ENCODE measurements at regions not wholly inside any gene's neighbourhood (a gene's known extent, or its start where the extent isn't known, plus 50 kb on each side); places are given as distances from the start of the nearest gene placed in this dataset.

DNA sequence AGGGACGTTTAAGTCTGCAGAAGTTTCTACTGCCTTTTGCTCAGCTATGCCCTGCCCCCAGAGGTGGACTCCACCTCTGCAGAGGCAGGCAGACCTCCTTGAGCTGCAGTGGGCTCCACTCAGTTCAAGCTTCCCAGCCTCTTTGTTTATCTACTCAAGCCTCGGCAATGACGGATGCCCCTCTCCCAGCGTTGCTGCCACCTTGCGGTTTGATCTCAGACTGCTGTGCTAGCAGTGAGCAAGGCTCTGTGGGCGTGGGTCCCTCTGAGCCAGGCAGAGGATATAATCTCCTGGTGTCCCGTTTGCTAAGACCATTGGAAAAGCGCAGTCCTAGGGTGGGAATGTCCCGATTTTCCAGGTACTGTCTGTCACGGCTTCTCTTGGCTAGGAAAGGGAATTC is 2188.5 kb upstream of the WWC1 start:
- H3K27ac Mint-ChIP-seq (ENCODE audit: unreplicated experiment), result no peak overlapping the region
- no peaks in the 10 kb centered on the region for H3K27me3 Mint-ChIP-seq (ENCODE audit: low read depth)
- TF ChIP-seq, protein P1, sequence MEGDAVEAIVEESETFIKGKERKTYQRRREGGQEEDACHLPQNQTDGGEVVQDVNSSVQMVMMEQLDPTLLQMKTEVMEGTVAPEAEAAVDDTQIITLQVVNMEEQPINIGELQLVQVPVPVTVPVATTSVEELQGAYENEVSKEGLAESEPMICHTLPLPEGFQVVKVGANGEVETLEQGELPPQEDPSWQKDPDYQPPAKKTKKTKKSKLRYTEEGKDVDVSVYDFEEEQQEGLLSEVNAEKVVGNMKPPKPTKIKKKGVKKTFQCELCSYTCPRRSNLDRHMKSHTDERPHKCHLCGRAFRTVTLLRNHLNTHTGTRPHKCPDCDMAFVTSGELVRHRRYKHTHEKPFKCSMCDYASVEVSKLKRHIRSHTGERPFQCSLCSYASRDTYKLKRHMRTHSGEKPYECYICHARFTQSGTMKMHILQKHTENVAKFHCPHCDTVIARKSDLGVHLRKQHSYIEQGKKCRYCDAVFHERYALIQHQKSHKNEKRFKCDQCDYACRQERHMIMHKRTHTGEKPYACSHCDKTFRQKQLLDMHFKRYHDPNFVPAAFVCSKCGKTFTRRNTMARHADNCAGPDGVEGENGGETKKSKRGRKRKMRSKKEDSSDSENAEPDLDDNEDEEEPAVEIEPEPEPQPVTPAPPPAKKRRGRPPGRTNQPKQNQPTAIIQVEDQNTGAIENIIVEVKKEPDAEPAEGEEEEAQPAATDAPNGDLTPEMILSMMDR (IDR thresholded peaks at IDR 0.05), result no peak

DNA sequence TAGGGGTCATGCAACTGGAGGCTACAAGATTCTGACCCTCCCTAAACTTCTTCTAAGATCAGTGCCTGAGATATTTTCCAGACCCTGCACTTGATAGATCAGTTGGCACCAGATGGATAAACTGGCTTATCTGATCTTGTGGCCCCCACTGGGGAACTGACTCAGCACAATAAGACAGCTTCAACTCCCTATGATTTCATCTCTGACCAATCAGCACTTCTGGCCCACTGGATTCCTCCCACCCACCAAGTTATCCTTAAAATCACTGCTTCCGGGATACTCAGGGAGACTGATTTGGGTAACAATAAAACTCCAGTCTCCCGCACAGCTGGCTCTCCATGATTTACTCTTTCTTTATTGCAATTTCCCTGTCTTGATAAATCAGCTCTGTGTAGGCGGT is 2180.4 kb upstream of the WWC1 start:
- DNase-seq (ENCODE audit: low spot score), result no peak
- H3K4me3 Mint-ChIP-seq (ENCODE audit: unreplicated experiment), result no peak overlapping the region
- H3K36me3 Mint-ChIP-seq (ENCODE audit: low read depth), result no peaks in the 10 kb centered on the region
- TF ChIP-seq, protein P1 (IDR thresholded peaks at IDR 0.05), result no peak
- peaks cover 5% of the 10 kb centered on the region for H3K9me3 Mint-ChIP-seq (ENCODE audit: low read depth)
- H3K27ac Mint-ChIP-seq (ENCODE audit: unreplicated experiment), result no peak overlapping the region
- H3K4me1 Mint-ChIP-seq (ENCODE audit: low read depth), result no peaks in the 10 kb centered on the region
- no peaks in the 10 kb centered on the region for H3K27me3 Mint-ChIP-seq (ENCODE audit: low read depth)

More for the DNA sequence above, 2188.5 kb upstream of the WWC1 start:
- no peaks in the 10 kb centered on the region for H3K36me3 Mint-ChIP-seq (ENCODE audit: low read depth)
- peaks cover 17% of the 10 kb centered on the region for H3K9me3 Mint-ChIP-seq (ENCODE audit: low read depth)
- H3K4me1 Mint-ChIP-seq (ENCODE audit: low read depth), result no peaks in the 10 kb centered on the region
- no peak overlapping the region for H3K4me3 Mint-ChIP-seq (ENCODE audit: unreplicated experiment)
- no peak for DNase-seq (ENCODE audit: low spot score)

DNA sequence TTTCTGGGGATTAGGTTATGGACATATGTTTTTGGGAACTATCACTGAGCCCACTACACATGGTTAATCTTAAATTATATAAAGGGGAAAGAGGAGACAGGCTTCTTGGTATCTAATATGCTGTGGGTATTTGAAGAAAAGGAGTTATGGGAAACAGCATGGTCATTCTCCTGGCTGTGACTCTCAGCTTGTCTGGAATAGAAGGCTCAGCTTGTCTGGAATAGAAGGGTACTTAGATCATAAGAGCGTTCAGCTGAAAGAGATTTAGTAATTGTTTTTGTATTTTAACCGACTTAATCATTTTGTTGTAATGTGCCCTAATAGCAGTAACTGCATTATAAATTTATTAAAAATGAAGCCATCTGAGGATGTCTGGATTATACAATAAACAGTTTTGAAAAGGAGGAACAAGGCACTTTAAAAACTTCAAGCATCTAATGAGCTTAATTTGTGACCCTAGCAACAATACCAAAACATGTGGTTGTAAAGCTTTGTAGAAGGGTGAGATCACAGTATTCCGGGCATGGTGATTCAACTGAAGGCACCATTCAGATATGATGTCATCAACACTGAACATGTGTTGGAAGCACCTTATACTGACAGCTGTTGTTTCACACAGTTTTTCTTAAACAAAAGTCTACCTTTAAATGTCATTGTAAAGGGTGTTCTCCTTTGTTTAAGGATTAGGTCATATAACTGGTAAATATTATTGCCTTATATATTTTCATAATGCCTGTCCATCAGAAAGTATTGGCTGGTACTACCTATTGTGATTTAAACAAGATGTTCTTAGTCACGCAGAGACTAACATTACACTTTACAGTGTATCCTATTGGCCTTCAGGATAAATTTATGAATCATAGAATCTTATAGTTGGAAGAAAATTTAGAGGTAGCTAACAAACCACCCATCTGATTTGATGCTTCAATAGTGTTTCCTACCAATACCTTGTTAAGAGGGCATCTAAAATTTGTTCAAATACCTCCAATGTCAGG is 2174.1 kb upstream of the WWC1 start:
- peaks cover 3% of the 10 kb centered on the region for H3K9me3 Mint-ChIP-seq (ENCODE audit: low read depth)
- TF ChIP-seq, protein P1 (IDR thresholded peaks at IDR 0.05), result no peak
- no peak overlapping the region for H3K27ac Mint-ChIP-seq (ENCODE audit: unreplicated experiment)
- no peaks in the 10 kb centered on the region for H3K27me3 Mint-ChIP-seq (ENCODE audit: low read depth)
- H3K36me3 Mint-ChIP-seq (ENCODE audit: low read depth), result no peaks in the 10 kb centered on the region
- no peaks in the 10 kb centered on the region for H3K4me1 Mint-ChIP-seq (ENCODE audit: low read depth)
- DNase-seq (ENCODE audit: low spot score), result no peak
- H3K4me3 Mint-ChIP-seq (ENCODE audit: unreplicated experiment), result no peak overlapping the region

DNA sequence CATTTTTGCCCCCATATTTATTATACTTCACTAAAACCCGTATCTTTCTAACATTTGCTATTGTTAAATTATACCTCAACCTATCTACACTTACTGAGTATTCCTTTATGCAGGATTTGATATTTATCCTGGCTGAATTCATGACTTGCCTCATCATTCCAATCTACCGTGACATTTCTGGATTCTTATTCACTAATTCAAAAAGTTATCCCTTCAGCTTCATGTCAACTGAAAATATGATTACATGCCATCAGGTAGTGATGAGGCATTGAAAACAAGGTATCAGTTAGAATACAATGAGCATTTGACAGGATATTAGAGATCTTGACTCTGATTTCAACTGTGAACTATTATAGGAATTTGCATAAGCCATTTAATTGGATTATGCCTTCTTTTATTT is 2171.9 kb upstream of the WWC1 start:
- no peak overlapping the region for H3K4me3 Mint-ChIP-seq (ENCODE audit: unreplicated experiment)
- no peak for DNase-seq (ENCODE audit: low spot score)
- H3K36me3 Mint-ChIP-seq (ENCODE audit: low read depth), result no peaks in the 10 kb centered on the region
- H3K9me3 Mint-ChIP-seq (ENCODE audit: low read depth), result peaks cover 3% of the 10 kb centered on the region
- H3K27ac Mint-ChIP-seq (ENCODE audit: unreplicated experiment), result no peak overlapping the region
- H3K4me1 Mint-ChIP-seq (ENCODE audit: low read depth), result no peaks in the 10 kb centered on the region
- TF ChIP-seq, protein P1 (IDR thresholded peaks at IDR 0.05), result no peak
- H3K27me3 Mint-ChIP-seq (ENCODE audit: low read depth), result no peaks in the 10 kb centered on the region

DNA sequence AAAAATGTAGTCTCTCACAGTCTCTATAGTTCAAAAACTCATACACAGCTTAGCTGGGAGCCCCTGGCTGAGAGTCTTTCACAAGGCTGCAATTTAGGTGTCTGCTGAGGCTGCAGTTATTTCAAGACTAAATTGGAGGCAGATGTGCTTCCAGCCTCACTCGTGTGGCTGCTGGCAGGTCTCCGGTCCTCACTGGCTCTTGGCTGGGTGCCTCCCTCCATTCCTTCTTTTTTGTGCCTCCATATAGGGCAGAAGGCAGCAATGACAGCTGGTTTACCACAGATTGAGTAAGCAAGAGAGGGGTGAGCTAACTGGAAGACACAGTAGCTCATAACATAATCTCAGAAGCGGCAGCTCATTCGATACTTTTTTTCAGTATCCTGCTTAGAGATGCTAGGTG is 2167.7 kb upstream of the WWC1 start:
- no peaks in the 10 kb centered on the region for H3K36me3 Mint-ChIP-seq (ENCODE audit: low read depth)
- H3K4me1 Mint-ChIP-seq (ENCODE audit: low read depth), result no peaks in the 10 kb centered on the region
- no peak for DNase-seq (ENCODE audit: low spot score)
- H3K27me3 Mint-ChIP-seq (ENCODE audit: low read depth), result no peaks in the 10 kb centered on the region
- H3K9me3 Mint-ChIP-seq (ENCODE audit: low read depth), result peaks cover 7% of the 10 kb centered on the region
- TF ChIP-seq, protein P1 (IDR thresholded peaks at IDR 0.05), result no peak
- no peak overlapping the region for H3K27ac Mint-ChIP-seq (ENCODE audit: unreplicated experiment)
- no peak overlapping the region for H3K4me3 Mint-ChIP-seq (ENCODE audit: unreplicated experiment)
